ENCODE measurements at regions not wholly inside any gene's neighbourhood (a gene's known extent, or its start where the extent isn't known, plus 50 kb on each side); places are given as distances from the start of the nearest gene placed in this dataset.
"Not testable (repeated sequence)": the region's sequence is repeated elsewhere in the genome, so short reads cannot be mapped to it uniquely, and the experiment has no call there.

GRCh38 chrX:148080593-148080992 is 99.5 kb downstream of the FMR1NB start:
- intact Hi-C loops (cut with DNase I), result no loop called here
- no peaks in the 10 kb centered on the region for H3K27me3 ChIP-seq
- no peaks in the 10 kb centered on the region for H3K36me3 ChIP-seq
- H3K9me3 ChIP-seq, result no peaks in the 10 kb centered on the region
- H3K4me1 ChIP-seq, result no peaks in the 10 kb centered on the region
- no peak overlapping the region for H3K4me3 ChIP-seq
- TF ChIP-seq POLR2AphosphoS5 (IDR thresholded peaks at IDR 0.05) (no peak), EP300 (IDR thresholded peaks at IDR 0.05) (no peak), POLR2A (IDR thresholded peaks at IDR 0.05; ENCODE audit: low read depth) (no peak), CTCF (IDR thresholded peaks at IDR 0.05) (no peak)
- H3K27ac ChIP-seq (replicated peaks in 1 of 4), result no peak overlapping the region
- no peak for DNase-seq (ENCODE audit: extremely low spot score)
- WGBS, result 47% methylated on average over 2 of the region's 2 CpGs

DNA sequence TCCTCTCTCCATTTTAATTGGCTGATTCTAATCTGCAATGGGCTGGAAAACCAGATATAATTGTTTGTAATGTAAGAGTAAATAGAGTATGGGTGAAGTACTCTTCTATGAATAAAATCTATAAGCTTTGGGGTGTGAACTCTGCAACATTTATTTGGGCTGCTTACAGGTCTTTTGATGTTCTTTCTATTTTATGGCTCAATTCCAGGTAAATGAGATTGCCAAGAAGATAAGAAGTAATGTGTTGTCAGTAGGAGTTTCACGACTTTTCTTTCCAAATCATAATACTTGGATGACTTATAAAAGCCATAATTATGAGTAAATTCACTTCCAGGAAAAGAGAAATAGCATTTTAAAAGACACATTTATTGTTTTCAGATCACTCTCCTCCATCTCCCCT is 103.5 kb downstream of the FMR1NB start:
- no peaks in the 10 kb centered on the region for H3K4me1 ChIP-seq
- no peaks in the 10 kb centered on the region for H3K27me3 ChIP-seq
- H3K4me3 ChIP-seq, result no peak overlapping the region
- no peaks in the 10 kb centered on the region for H3K36me3 ChIP-seq
- H3K27ac ChIP-seq (replicated peaks in 1 of 4), result no peak overlapping the region
- DNase-seq (ENCODE audit: extremely low spot score), result no peak
- TF ChIP-seq POLR2AphosphoS5 (IDR thresholded peaks at IDR 0.05) (no peak), EP300 (IDR thresholded peaks at IDR 0.05) (no peak), POLR2A (IDR thresholded peaks at IDR 0.05; ENCODE audit: low read depth) (no peak), CTCF (IDR thresholded peaks at IDR 0.05) (no peak)
- no peaks in the 10 kb centered on the region for H3K9me3 ChIP-seq
- WGBS, result 18% methylated on average over 1 of the region's 1 CpG
- intact Hi-C loops (cut with DNase I), result no loop called here

- Histone ChIP-seq H3K4me3 (no peak overlapping the region), H3K36me3 (no peaks in the 10 kb centered on the region), H3K9me3 (no peaks in the 10 kb centered on the region), H3K27ac (replicated peaks in 1 of 4) (no peak overlapping the region), H3K4me1 (no peaks in the 10 kb centered on the region), H3K27me3 (no peaks in the 10 kb centered on the region)
- intact Hi-C loops (cut with DNase I), result no loop called here
- 70% methylated on average over 3 of the region's 3 CpGs for WGBS
- no peak for TF ChIP-seq EP300 (IDR thresholded peaks at IDR 0.05)
- TF ChIP-seq POLR2A (IDR thresholded peaks at IDR 0.05; ENCODE audit: low read depth), result no peak
- TF ChIP-seq POLR2AphosphoS5 (IDR thresholded peaks at IDR 0.05), result no peak
- no peak for TF ChIP-seq CTCF (IDR thresholded peaks at IDR 0.05)
- DNase-seq (ENCODE audit: extremely low spot score), result no peak
Observed at GRCh38 chrX:148120151-148120550, 139.0 kb downstream of the FMR1NB start.

- no peaks in the 10 kb centered on the region for H3K36me3 ChIP-seq
- H3K4me1 ChIP-seq, result no peaks in the 10 kb centered on the region
- 63% methylated on average over 3 of the region's 3 CpGs for WGBS
- TF ChIP-seq CTCF (IDR thresholded peaks at IDR 0.05) (no peak), POLR2AphosphoS5 (IDR thresholded peaks at IDR 0.05) (no peak), EP300 (IDR thresholded peaks at IDR 0.05) (no peak), POLR2A (IDR thresholded peaks at IDR 0.05; ENCODE audit: low read depth) (no peak)
- intact Hi-C loops (cut with DNase I), result no loop called here
- H3K27ac ChIP-seq (replicated peaks in 1 of 4), result no peak overlapping the region
- no peak for DNase-seq (ENCODE audit: extremely low spot score)
- no peaks in the 10 kb centered on the region for H3K9me3 ChIP-seq
- no peak overlapping the region for H3K4me3 ChIP-seq
- H3K27me3 ChIP-seq, result no peaks in the 10 kb centered on the region
Observed at GRCh38 chrX:148120999-148121623, 140.0 kb downstream of the FMR1NB start.

GRCh38 chrX:148128872-148129505 is 147.9 kb downstream of the FMR1NB start:
- H3K4me3 ChIP-seq; H3K9me3 ChIP-seq; H3K36me3 ChIP-seq; intact Hi-C loops (cut with DNase I); H3K4me1 ChIP-seq; DNase-seq (ENCODE audit: extremely low spot score); H3K27ac ChIP-seq (replicated peaks in 1 of 4); H3K27me3 ChIP-seq: not testable (repeated sequence)
- 81% methylated on average over 22 of the region's 35 CpGs for WGBS
